Activated naive CD8-positive, alpha-beta T cell (primary cell): ENCODE measurements at regions not wholly inside any gene's neighbourhood (a gene's known extent, or its start where the extent isn't known, plus 50 kb on each side); places are given as distances from the start of the nearest gene placed in this dataset.
A peak's percentile ranks its signal among the peaks of the same experiment; 100 is the strongest.
"Not testable (repeated sequence)": the region's sequence is repeated elsewhere in the genome, so short reads cannot be mapped to it uniquely, and the experiment has no call there.

ENCODE experiments used
- H3K27ac Mint-ChIP-seq: one replicate; pipeline ENCODE4 v1.8.0; 2021; ENCODE audit warnings: mixed read lengths
- H3K27me3 Mint-ChIP-seq: one replicate; pipeline ENCODE4 v1.8.0; 2021; ENCODE audit warnings: mixed read lengths
- H3K36me3 Mint-ChIP-seq: one replicate; pipeline ENCODE4 v1.8.0; 2021; ENCODE audit warnings: mixed read lengths
- H3K4me1 Mint-ChIP-seq: one replicate; pipeline ENCODE4 v1.8.0; 2021; ENCODE audit warnings: low read depth, mixed read lengths
- H3K4me3 Mint-ChIP-seq: one replicate; pipeline ENCODE4 v1.8.0; 2021; ENCODE audit warnings: mild to moderate bottlenecking, mixed read lengths
- H3K9me3 Mint-ChIP-seq: one replicate; pipeline ENCODE4 v1.8.0; 2021; ENCODE audit warnings: low read depth, mixed read lengths

DNA sequence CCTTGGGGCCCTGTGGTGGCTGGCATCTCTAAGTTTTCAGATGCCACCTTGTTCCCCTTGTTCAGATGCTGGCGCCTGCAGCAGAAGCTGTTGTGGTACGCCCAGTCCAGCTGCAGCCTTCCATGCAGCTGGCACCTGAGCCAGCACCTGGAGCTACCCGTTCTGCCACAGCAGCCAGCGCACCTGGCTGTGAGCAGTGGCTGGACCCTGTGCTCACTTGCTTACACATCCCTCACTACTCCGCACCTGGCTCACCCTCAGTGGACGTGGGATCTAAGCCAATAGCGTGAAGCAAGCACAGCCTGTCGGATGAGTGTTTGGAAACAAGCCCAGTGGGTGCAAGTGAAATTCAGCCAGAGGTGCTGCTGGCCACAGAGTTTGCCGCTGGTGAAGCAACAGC is 607.5 kb upstream of the BCHE start:
- Mint-ChIP-seq H3K36me3 (no peaks in the 10 kb centered on the region), H3K4me3 (no peak overlapping the region), H3K27me3 (no peaks in the 10 kb centered on the region), H3K27ac (no peak overlapping the region), H3K4me1 (no peaks in the 10 kb centered on the region), H3K9me3 (peaks cover 7% of the 10 kb centered on the region)

DNA sequence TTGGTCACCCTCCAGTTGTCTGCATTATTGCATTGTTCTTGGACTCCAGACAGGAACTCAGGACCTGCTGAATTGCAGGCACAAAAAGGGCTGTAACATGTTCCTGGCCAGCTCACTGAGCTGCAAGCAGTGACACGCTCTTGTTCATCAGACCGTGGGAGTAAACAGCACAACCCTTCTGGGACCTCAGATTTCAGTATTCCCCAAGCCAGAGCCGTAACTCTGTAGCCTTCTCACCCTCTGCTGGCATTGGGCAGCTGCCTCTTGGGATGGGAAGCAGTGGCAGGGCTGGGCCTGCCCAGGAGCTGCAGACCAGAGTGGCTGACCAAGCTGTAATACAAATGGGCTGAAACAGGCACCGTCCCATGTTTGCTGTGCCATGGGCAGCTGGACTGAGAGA is 607.1 kb upstream of the BCHE start:
- Mint-ChIP-seq H3K4me3 (no peak overlapping the region), H3K27ac (no peak overlapping the region), H3K36me3 (no peaks in the 10 kb centered on the region), H3K4me1 (no peaks in the 10 kb centered on the region), H3K9me3 (peaks cover 7% of the 10 kb centered on the region), H3K27me3 (no peaks in the 10 kb centered on the region)

DNA sequence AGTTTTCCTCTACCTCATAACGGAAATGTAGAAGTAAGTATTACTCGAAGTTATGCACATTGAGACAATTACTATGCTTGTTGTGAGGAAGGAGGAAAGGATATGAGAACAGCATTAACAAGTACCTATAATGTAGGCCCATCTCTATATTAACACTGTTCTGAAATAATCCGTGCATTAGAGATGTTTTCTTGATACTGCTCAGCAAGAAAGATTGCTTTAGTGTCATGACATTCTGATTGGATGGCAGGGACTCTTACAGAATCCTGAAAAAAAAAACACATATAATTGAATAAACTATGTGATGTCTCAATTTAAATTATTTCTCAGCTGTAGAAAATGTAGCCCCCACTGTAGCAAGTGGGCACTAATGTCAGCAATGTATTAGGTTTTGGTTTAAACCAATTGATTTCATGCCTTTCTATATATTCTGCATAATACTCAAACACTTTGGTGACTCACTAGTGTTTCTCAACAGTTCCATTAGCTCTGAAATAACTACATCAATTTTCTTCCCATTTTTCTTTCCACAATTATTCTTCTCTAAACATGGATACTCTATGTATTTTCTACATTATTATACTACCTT is 598.3 kb upstream of the BCHE start:
- Mint-ChIP-seq H3K4me3 (no peak overlapping the region), H3K36me3 (no peaks in the 10 kb centered on the region), H3K4me1 (no peaks in the 10 kb centered on the region), H3K9me3 (peaks cover under 1% of the 10 kb centered on the region), H3K27ac (no peak overlapping the region), H3K27me3 (no peaks in the 10 kb centered on the region)

DNA sequence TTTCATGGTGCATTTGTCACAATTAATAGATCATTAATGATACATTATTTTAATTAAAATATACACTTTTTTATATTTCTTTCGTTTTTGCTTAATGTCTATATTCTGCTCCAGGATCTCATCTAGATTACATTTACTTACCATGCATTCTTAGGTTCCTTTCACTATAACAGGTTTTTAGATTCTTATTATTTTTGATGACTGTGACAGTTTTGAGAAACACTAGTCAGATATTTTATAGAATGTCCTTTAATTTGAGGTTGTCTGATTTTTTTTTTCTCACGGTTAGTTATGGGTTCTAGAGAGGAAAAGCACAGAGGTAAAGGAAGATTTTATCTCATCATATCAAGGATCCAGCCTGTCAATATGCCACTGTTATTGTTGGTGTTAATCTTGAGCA is 595.8 kb upstream of the BCHE start:
- Mint-ChIP-seq H3K36me3 (no peaks in the 10 kb centered on the region), H3K9me3 (peaks cover 4% of the 10 kb centered on the region), H3K4me3 (no peak overlapping the region), H3K4me1 (no peaks in the 10 kb centered on the region), H3K27me3 (no peaks in the 10 kb centered on the region), H3K27ac (no peak overlapping the region)

DNA sequence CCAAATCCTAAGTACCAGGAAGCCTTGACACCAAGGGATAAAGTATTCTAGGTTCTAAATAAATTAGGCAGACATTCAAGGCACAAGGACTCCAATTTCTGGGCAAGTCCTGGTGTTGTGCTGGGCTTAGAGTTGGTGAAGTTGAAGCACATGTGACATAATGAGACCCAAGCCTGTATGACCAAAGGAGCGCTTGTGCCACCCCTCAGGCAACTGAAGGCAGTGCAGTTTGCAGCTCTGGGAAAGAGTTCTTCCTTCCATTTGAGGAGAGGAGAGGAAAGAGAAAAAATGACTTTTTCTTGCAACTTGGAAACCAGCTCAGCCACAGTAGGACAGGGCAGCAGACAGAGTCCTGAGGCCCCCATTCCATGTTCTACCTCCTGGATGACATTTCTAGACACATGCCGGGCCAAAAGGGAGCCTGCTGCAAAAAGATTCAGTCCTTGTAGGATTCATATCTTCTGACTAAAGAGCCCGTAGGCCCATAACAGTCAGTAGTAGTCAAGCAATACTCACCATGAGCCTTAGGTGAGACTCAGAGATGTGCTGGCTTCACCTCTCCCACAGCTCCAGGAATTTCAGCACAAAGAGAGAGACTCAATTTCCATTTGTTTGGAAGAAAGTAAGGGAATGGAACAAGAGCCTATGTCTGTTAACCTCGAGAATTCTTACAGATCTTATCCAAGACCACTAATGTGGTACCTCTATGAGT is 588.8 kb upstream of the BCHE start:
- Mint-ChIP-seq H3K36me3 (no peaks in the 10 kb centered on the region), H3K4me3 (no peak overlapping the region), H3K9me3 (peaks cover 14% of the 10 kb centered on the region), H3K27me3 (no peaks in the 10 kb centered on the region), H3K4me1 (no peaks in the 10 kb centered on the region), H3K27ac (no peak overlapping the region)

DNA sequence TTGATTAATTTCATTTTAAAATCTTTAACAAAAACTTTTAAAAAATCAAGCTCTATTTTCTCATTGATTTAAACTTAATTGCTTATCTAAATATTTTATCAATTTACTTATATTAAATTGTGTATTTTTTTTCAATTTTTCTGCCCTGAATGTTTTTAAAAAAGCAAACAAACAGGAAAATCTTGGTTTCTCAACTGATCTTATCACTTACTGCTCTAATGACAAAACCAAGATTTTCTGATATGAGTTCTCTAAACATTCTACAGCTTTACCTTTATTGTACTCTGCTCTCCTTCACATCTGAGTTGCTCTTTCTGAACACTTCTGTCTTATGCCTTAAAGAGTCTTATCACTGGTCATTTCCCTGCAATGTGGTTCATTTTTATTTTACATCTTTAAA is 587.8 kb upstream of the BCHE start:
- Mint-ChIP-seq H3K27me3 (no peaks in the 10 kb centered on the region), H3K9me3 (peaks cover 11% of the 10 kb centered on the region), H3K27ac (no peak overlapping the region), H3K4me1 (no peaks in the 10 kb centered on the region), H3K4me3 (no peak overlapping the region), H3K36me3 (no peaks in the 10 kb centered on the region)

DNA sequence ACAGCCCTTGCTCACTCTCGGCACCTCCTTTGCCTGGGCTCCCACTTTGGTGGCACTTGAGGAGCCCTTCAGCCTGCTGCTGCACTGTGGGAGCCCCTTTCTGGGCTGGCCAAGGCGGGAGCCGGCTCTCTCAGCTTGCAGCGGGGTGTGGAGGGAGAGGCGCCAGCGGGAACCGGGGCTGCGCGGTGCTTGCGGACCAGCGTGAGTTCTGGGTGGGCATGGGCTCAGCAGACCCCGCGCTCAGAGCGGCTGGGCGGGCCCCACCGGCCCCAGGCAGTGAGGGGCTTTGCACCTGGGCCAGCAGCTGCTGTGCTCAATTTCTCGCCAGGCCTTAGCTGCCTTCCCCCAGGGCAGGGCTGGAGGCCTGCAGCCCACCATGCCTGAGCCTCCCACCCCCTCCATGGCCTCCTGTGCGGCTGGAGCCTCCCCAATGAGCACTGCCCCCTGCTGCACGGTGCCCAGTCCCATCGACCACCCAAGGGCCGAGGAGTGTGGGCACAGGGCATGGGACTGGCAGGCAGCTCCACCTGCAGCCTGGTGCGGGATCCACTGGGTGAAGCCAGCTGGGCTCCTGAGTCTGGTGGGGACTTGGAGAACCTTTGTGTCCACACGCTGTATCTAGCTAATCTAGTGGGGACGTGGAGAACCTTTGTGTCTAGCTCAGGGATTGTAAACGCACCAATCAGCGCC is 586.7 kb upstream of the BCHE start:
- H3K36me3 Mint-ChIP-seq, H3K4me1 Mint-ChIP-seq, H3K4me3 Mint-ChIP-seq, H3K27me3 Mint-ChIP-seq, H3K27ac Mint-ChIP-seq: not testable (repeated sequence)
- H3K9me3 Mint-ChIP-seq = peaks cover 11% of the 10 kb centered on the region

DNA sequence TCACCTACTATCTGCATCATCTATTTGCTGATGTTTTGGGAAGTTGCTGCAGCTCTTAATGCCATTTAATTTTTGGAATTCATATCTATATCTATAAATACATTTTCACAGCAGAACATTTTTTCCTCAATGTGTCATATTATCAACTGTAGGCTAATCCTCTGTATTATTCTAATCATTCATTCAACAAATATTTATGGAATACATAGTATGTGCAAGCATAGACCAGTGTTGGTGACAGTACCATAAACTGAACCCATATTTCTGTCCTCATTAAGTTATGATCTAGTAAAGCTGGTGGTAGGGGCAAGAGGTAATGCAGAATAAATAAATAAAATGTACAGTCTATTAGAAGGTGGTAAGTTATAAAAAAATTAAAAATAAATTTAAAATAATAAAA is 585.3 kb upstream of the BCHE start:
- Mint-ChIP-seq H3K27ac (no peak overlapping the region), H3K27me3 (no peaks in the 10 kb centered on the region), H3K4me3 (no peak overlapping the region), H3K4me1 (no peaks in the 10 kb centered on the region), H3K36me3 (no peaks in the 10 kb centered on the region), H3K9me3 (peaks cover 11% of the 10 kb centered on the region)

DNA sequence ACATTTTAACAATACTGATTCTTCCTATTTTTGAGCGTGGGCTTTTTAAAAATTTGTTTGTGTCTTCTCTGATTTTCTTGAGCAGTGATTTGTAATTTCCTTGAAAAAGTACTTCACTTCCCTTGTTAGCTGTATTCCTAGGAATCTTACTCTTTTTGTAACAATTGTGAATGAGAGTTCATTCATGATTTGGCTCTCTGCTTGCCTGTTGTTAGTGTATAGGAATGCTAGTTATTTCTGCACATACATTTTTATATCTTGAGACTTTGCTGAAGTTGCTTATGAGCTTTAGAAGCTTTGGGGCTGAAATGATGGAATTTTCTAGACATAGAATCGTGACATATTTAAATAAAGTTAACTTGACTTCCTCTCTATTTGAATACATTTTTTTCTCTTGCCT is 582.8 kb upstream of the BCHE start:
- no peaks in the 10 kb centered on the region for H3K36me3 Mint-ChIP-seq
- no peak overlapping the region for H3K27ac Mint-ChIP-seq
- no peaks in the 10 kb centered on the region for H3K27me3 Mint-ChIP-seq
- no peaks in the 10 kb centered on the region for H3K9me3 Mint-ChIP-seq
- no peak overlapping the region for H3K4me3 Mint-ChIP-seq
- no peaks in the 10 kb centered on the region for H3K4me1 Mint-ChIP-seq

DNA sequence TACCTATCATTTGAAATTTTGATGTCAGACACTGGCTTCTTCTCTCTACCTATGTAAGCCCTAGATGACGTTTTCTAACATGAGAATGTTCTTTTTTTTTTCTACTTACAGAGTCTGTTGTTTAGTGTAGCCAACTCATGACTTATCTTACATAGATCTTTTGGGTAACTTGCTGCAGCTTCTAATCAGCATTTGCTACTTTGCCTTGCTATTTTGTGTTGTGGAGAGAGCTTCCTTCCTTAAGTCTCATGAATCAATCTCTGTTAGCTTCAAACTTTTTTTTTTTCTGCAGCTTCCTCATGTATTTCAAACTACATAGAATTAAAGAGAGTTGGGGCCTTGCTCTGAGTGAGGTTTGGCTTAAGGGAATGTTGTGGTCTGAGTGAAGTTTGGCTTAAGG is 568.7 kb upstream of the BCHE start:
- no peaks in the 10 kb centered on the region for H3K27me3 Mint-ChIP-seq
- H3K4me3 Mint-ChIP-seq = no peak overlapping the region
- no peaks in the 10 kb centered on the region for H3K36me3 Mint-ChIP-seq
- no peaks in the 10 kb centered on the region for H3K4me1 Mint-ChIP-seq
- no peak overlapping the region for H3K27ac Mint-ChIP-seq
- peaks cover 9% of the 10 kb centered on the region for H3K9me3 Mint-ChIP-seq

DNA sequence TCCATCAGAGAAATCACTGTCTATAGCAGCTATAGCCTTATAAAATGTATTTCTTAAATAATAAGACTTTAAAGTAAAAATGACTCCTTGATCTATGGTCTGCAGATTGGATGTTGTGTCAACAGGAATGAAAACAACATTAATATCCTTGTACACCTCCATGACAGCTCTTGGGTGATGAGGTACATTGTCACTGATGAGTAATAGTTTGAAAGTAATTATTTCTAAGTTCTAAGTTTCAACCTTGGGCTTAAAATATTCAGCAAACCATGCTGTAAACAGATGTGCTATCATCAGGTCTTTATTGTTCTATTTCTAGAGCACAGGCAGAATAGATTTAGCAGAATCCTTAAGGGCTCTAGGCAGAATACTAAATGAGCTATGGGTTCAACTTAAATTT is 568.2 kb upstream of the BCHE start:
- Mint-ChIP-seq H3K4me1 (no peaks in the 10 kb centered on the region), H3K36me3 (no peaks in the 10 kb centered on the region), H3K9me3 (peaks cover 9% of the 10 kb centered on the region), H3K4me3 (no peak overlapping the region), H3K27me3 (no peaks in the 10 kb centered on the region), H3K27ac (no peak overlapping the region)

DNA sequence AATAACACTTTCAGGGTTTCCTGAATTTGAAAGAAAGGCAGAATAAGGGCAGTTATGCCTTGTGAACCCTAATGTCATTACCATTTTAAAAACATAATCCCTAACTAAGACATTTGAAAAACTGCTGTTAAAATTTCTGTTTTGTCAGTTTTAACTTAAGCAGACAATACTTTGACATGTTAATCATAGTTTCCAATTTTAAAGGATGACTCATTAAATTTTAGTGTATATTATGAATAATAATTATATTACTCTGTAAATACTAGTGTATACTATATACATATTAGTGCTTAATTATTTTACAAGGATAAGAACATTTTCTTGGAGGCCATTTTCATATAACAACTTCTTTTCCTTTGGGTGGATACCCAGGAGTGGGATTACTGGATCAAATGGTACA is 553.1 kb upstream of the BCHE start:
- no peaks in the 10 kb centered on the region for H3K36me3 Mint-ChIP-seq
- no peak overlapping the region for H3K27ac Mint-ChIP-seq
- H3K4me3 Mint-ChIP-seq = no peak overlapping the region
- no peaks in the 10 kb centered on the region for H3K27me3 Mint-ChIP-seq
- peaks cover 14% of the 10 kb centered on the region for H3K9me3 Mint-ChIP-seq
- H3K4me1 Mint-ChIP-seq = no peaks in the 10 kb centered on the region

DNA sequence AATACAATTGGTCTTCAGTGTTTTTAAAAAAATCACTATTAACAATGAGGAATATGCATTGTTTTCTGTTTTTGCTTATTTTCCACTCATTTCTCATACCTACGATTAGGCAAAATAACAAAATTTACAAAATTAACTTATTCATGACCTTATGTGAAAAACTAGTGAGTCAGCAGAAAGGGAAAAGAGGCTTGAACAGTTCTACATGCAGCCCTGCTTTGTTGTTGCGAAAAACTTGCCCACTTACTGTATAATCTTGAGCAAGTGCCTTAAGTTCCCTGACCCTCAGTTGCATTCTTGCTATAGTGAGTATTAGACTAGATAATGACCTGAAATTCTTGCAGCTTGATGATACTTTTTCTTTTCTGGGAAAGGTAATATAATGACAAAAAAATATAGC is 551.1 kb upstream of the BCHE start:
- Mint-ChIP-seq H3K4me3 (no peak overlapping the region), H3K36me3 (no peaks in the 10 kb centered on the region), H3K9me3 (peaks cover 4% of the 10 kb centered on the region), H3K27ac (no peak overlapping the region), H3K27me3 (no peaks in the 10 kb centered on the region), H3K4me1 (no peaks in the 10 kb centered on the region)

DNA sequence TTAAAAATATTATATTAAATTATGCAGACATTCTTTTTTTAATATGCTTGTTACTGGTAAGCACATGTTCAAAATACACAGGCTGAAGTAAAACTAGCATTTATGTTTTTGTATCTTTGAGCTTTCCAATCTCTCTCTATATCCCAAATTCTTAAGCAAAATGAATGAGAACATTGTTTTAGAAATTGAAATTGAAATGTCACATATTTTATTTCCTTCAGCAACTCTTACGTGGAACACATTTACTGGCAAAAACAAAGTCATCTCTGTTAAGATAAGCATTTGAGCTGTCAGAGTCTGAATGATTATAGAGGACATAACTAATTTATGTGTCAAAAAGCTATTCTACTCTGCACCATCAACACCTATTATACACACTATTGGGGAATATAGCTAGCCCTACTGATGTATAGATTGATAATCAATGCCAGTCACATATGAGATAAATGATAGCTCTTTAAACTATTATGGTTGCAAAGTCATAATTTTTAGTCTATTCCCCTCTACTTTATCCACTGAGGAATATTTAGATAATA is 535.4 kb upstream of the BCHE start:
- H3K9me3 Mint-ChIP-seq = peaks cover 25% of the 10 kb centered on the region
- H3K36me3 Mint-ChIP-seq = no peaks in the 10 kb centered on the region
- no peaks in the 10 kb centered on the region for H3K27me3 Mint-ChIP-seq
- H3K4me3 Mint-ChIP-seq = no peak overlapping the region
- no peaks in the 10 kb centered on the region for H3K4me1 Mint-ChIP-seq
- H3K27ac Mint-ChIP-seq = no peak overlapping the region

DNA sequence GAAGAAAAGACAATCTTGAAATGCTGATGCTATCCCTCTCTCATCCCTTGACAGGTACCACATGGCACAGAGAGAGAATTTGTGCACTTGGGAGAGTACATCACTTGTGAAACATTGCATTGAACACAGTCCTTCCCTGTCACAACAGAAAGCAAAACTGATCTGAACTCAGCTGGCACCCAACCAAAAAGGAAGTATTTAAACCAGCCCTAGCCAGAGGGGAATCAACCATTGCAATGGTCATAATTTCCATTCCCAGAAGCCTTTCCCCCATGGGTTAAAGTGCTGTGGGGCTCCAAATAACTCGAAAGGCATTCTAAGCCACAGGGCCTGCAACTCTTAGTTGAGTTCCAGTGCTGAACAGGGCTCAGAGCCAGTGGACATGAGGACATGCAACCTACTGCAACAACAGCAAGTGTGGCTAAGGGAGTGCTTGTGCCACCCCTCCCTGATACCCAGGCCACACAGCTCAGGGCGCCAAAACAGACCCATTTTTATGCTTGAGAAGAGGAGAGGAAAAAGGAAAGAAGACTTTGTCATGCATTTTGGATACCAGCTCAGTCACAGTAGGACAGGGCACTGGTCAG is 530.8 kb upstream of the BCHE start:
- H3K9me3 Mint-ChIP-seq = peaks cover 10% of the 10 kb centered on the region
- H3K4me3 Mint-ChIP-seq = no peak overlapping the region
- no peaks in the 10 kb centered on the region for H3K36me3 Mint-ChIP-seq
- no peaks in the 10 kb centered on the region for H3K4me1 Mint-ChIP-seq
- H3K27me3 Mint-ChIP-seq = no peaks in the 10 kb centered on the region
- peak overlapping the region; percentile 28 for H3K27ac Mint-ChIP-seq
